22Rv1 (cell line): ENCODE measurements at regions not wholly inside any gene's neighbourhood (a gene's known extent, or its start where the extent isn't known, plus 50 kb on each side); places are given as distances from the start of the nearest gene placed in this dataset.

ENCODE experiments used
- H3K27ac ChIP-seq: fragments of 450-650 bp; 2 replicates; pipeline ENCODE4 v1.5.1; 2017
- ZFX ChIP-seq: fragments of 450-650 bp; IDR thresholded peaks from 2 replicates; pipeline ENCODE4 v1.6.1; 2017; ENCODE audit warnings: antibody characterized with exemption, borderline replicate concordance
- TF ChIP-seq, protein P1 (sequence below): fragments of 450-650 bp; IDR thresholded peaks from 2 replicates; pipeline ENCODE4 v1.5.1; 2017; ENCODE audit warnings: mild to moderate bottlenecking

- TF ChIP-seq, protein P1, sequence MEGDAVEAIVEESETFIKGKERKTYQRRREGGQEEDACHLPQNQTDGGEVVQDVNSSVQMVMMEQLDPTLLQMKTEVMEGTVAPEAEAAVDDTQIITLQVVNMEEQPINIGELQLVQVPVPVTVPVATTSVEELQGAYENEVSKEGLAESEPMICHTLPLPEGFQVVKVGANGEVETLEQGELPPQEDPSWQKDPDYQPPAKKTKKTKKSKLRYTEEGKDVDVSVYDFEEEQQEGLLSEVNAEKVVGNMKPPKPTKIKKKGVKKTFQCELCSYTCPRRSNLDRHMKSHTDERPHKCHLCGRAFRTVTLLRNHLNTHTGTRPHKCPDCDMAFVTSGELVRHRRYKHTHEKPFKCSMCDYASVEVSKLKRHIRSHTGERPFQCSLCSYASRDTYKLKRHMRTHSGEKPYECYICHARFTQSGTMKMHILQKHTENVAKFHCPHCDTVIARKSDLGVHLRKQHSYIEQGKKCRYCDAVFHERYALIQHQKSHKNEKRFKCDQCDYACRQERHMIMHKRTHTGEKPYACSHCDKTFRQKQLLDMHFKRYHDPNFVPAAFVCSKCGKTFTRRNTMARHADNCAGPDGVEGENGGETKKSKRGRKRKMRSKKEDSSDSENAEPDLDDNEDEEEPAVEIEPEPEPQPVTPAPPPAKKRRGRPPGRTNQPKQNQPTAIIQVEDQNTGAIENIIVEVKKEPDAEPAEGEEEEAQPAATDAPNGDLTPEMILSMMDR: no peak
- no peak for TF ChIP-seq ZFX
- H3K27ac ChIP-seq: no peak overlapping the region
These were observed 73.6 kb downstream of the KCNJ2 start for GRCh38 chr17:70242781-70243437.

- TF ChIP-seq, protein P1: no peak
- no peak for TF ChIP-seq ZFX
- no peak overlapping the region for H3K27ac ChIP-seq
These were observed 82.4 kb downstream of the KCNJ2 start for GRCh38 chr17:70251706-70252105.

GRCh38 chr17:70254735-70255460, 85.6 kb downstream of the KCNJ2 start:
- no peak overlapping the region for H3K27ac ChIP-seq
- TF ChIP-seq ZFX: no peak
- TF ChIP-seq, protein P1: no peak

GRCh38 chr17:70256751-70257150, 87.4 kb downstream of the KCNJ2 start:
- no peak overlapping the region for H3K27ac ChIP-seq
- TF ChIP-seq ZFX: no peak
- TF ChIP-seq, protein P1: no peak

DNA sequence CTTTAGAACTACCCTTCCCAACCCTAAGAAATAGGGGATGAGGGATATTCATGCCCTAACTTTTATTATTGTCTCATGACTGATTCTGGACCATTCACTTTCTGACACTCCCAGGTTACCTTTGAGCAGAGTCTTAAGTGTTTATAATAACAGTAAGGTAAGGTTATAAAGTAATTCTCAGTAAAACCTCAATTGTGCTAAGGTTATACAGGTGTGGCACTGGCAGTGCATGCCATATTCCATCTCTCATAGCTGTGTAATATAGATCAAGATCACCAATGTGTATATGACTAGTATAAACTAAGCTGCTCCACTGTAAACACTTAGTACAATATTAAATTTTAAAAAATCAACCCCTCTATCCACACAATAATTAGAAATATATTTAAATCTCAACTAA, 89.1 kb downstream of the KCNJ2 start:
- no peak overlapping the region for H3K27ac ChIP-seq
- no peak for TF ChIP-seq ZFX
- TF ChIP-seq, protein P1: no peak

GRCh38 chr17:70259400-70259799, 90.1 kb downstream of the KCNJ2 start:
- no peak overlapping the region for H3K27ac ChIP-seq
- TF ChIP-seq, protein P1: no peak
- no peak for TF ChIP-seq ZFX

DNA sequence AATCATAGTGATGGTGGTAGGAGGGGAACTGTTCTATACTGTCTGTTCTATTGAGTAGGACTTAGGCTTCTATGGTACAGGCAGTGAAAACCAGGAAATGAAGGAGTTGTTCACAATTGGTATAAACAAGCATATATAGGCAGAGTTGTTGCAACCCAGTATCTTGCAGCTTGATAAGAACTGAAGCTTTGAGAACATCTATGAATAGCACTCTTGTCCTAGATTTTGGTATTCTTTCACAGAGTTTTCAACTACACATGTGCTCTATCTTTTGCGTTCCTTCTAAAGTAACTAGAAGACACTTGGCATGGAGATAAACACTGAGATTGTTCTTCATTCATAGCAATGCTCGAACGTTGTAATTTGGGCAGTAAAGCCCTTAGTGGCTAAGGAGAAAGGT, 91.8 kb downstream of the KCNJ2 start:
- no peak overlapping the region for H3K27ac ChIP-seq
- TF ChIP-seq, protein P1: no peak
- TF ChIP-seq ZFX: no peak
